B cell (primary cell): ENCODE measurements at regions not wholly inside any gene's neighbourhood (a gene's known extent, or its start where the extent isn't known, plus 50 kb on each side); places are given as distances from the start of the nearest gene placed in this dataset.

ENCODE experiments used
- ATAC-seq: fragments of 200-7000 bp; cut with Tn5 transposase; one replicate; pipeline ENCODE4 v1.10.0; 2021; ENCODE audit warnings: low read depth, mild to moderate bottlenecking, moderate number of reproducible peaks, moderate library complexity
- CTCF ChIA-PET: fragments of 350-600 bp; sonication (Branson Sonifier 250); formaldehyde crosslinking; loops from one replicate; lab custom pipeline; 2021; ENCODE audit warnings: antibody characterized with exemption, inconsistent platforms; lab: Charles Lee
- POLR2A ChIA-PET: fragments of 350-600 bp; sonication (Branson Sonifier 250); formaldehyde crosslinking; loops from one replicate; lab custom pipeline; 2021; ENCODE audit warnings: antibody characterized with exemption; lab: Charles Lee
- DNase-seq: peaks from one replicate; pipeline ENCODE4 v3.0.0; 2013
- H2AFZ ChIP-seq: 2 replicates; pipeline ENCODE4 v1.6.1; 2012; ENCODE audit warnings: mild to moderate bottlenecking, low read depth, low read length; ENCODE audit not compliant: insufficient read depth, poor library complexity, severe bottlenecking
- H3K27ac ChIP-seq, 2 donors: 1 replicate in 1 of 2; 2 replicates in 1 of 2; pipeline ENCODE4 v1.5.1; 2012 to 2013; ENCODE audit warnings: low read length in 2 of 2, mild to moderate bottlenecking in 2 of 2, moderate library complexity in 1 of 2
- H3K27me3 ChIP-seq, 4 experiments: fragments of 200-600 bp in 1 of 4; sonication (generic) in 1 of 4; replicated peaks in 1 of 4; 1 replicate in 2 of 4; 2 replicates in 2 of 4; pipeline versions ENCODE4 v1.6.1 to v1.7.0; 2013 to 2016; ENCODE audit warnings: low read length in 3 of 4, mild to moderate bottlenecking in 2 of 4, mixed read lengths in 1 of 4, moderate library complexity in 1 of 4; ENCODE audit not compliant: insufficient read depth in 4 of 4, control insufficient read depth in 3 of 4; ENCODE audit errors: control extremely low read depth in 1 of 4
- H3K36me3 ChIP-seq, 2 experiments: replicated peaks in 1 of 2; 1 replicate in 1 of 2; 2 replicates in 1 of 2; pipeline versions ENCODE4 v1.6.1 to v1.7.1; 2013; ENCODE audit warnings: low read length in 1 of 2; ENCODE audit not compliant: insufficient read depth in 2 of 2, control insufficient read depth in 1 of 2; ENCODE audit errors: control extremely low read depth in 1 of 2, extremely low read depth in 1 of 2
- H3K4me1 ChIP-seq, 2 donors: fragments of 200-600 bp in 1 of 2; sonication (generic) in 1 of 2; 1 replicate in 1 of 2; 2 replicates in 1 of 2; pipeline versions ENCODE4 v1.5.1 to v1.6.1; 2013 to 2017; ENCODE audit warnings: low read length in 2 of 2; ENCODE audit not compliant: control insufficient read depth in 2 of 2, insufficient read depth in 2 of 2
- H3K4me2 ChIP-seq: replicated peaks from 2 replicates; pipeline ENCODE3; 2012; ENCODE audit warnings: mild to moderate bottlenecking, low read depth, low read length; ENCODE audit not compliant: poor library complexity, severe bottlenecking
- H3K4me3 ChIP-seq, 5 experiments: fragments of 200-600 bp in 1 of 5; sonication (generic) in 1 of 5; 1 replicate in 3 of 5; 2 replicates in 2 of 5; pipeline versions ENCODE4 v1.5.1 to v1.7.0; 2011 to 2016; ENCODE audit warnings: low read length in 4 of 5, mild to moderate bottlenecking in 4 of 5, low read depth in 2 of 5, control low read depth in 1 of 5, moderate library complexity in 1 of 5; ENCODE audit not compliant: insufficient read depth in 1 of 5; ENCODE audit errors: control extremely low read depth in 1 of 5, extremely low read depth in 1 of 5
- H3K79me2 ChIP-seq: fragments of 200-600 bp; sonication (generic); one replicate; pipeline ENCODE4 v1.6.0; 2016; ENCODE audit warnings: low read length; ENCODE audit not compliant: control insufficient read depth, insufficient read depth
- H3K9ac ChIP-seq: fragments of 200-600 bp; sonication (generic); 2 replicates; pipeline ENCODE4 v1.6.1; 2017; ENCODE audit warnings: mild to moderate bottlenecking, low read length, moderate library complexity
- H3K9me3 ChIP-seq, 3 donors: one replicate each; pipeline versions ENCODE4 v1.6.1 to v1.7.1; 2013; ENCODE audit warnings: low read length in 2 of 3; ENCODE audit not compliant: control insufficient read depth in 2 of 3, insufficient read depth in 1 of 3; ENCODE audit errors: control extremely low read depth in 1 of 3
- H4K20me1 ChIP-seq: 2 replicates; pipeline ENCODE4 v1.6.0; 2012; ENCODE audit warnings: mild to moderate bottlenecking, low read length; ENCODE audit not compliant: insufficient read depth, control insufficient read depth, poor library complexity, severe bottlenecking
- H3K27ac Mint-ChIP-seq: one replicate; pipeline ENCODE4 v1.8.0; 2021; ENCODE audit warnings: mixed read lengths
- H3K27me3 Mint-ChIP-seq: one replicate; pipeline ENCODE4 v1.8.0; 2021; ENCODE audit warnings: mixed read lengths
- H3K4me1 Mint-ChIP-seq: one replicate; pipeline ENCODE4 v1.8.0; 2021; ENCODE audit warnings: mixed read lengths
- H3K4me3 Mint-ChIP-seq: one replicate; pipeline ENCODE4 v1.8.0; 2021; ENCODE audit warnings: mixed read lengths
- H3K9me3 Mint-ChIP-seq: one replicate; pipeline ENCODE4 v1.8.0; 2022; ENCODE audit warnings: mixed read lengths; ENCODE audit not compliant: insufficient read depth
- EZH2 ChIP-seq: IDR thresholded peaks from 2 replicates; pipeline ENCODE4 v1.6.1; 2012; ENCODE audit warnings: borderline replicate concordance, low read depth, mild to moderate bottlenecking, moderate library complexity, low read length; ENCODE audit not compliant: insufficient read depth, poor library complexity, severe bottlenecking
- WGBS: methylation state at CpG from one replicate; pipeline ENCODE4 v1.1.5; 2013; ENCODE audit warnings: missing lambda C conversion rate; ENCODE audit not compliant: insufficient coverage; 5-methylcytosine and 5-hydroxymethylcytosine counted together
- intact Hi-C: fragments of 100-400 bp; cut with micrococcal nuclease; formaldehyde crosslinking; loops from one replicate; pipeline ENCODE4 v1.10.0; 2022
- TF ChIP-seq, protein P1 (sequence below): fragments of 200-600 bp; IDR thresholded peaks from one replicate; pipeline ENCODE4 v1.8.0; 2022; ENCODE audit warnings: antibody characterized with exemption, mild to moderate bottlenecking

DNA sequence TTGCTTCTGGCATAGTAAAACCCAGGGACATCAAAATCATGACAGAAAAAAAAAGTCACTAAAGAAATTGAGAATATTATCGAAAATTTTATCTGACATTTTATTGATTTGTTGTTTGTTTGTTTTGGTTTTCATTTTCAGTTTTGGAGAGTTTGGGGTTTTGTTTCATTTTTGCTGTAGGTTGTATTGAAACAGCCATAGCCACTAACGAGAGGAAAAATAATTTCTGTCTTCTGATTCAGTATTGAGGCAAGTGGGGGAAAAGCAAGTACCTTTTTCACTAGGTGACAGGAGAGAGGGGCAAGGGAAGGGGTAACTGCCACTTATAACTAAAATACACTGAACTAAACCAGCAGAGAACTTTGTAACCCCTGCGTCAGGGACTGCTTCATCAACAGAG lies 392.8 kb upstream of the NDST3 start:
- WGBS: 100% methylated on average over 1 of the region's 3 CpGs
- DNase-seq (no peak), ATAC-seq (no peak)
- Histone ChIP-seq H3K79me2 (no peaks in the 10 kb centered on the region), H3K9me3 (peaks cover 0 to 1% (median 0%) of the 10 kb centered on the region in 3 donors), H3K4me3 (no peak overlapping the region), H2AFZ (no peak overlapping the region), H4K20me1 (no peaks in the 10 kb centered on the region), H3K9ac (no peak overlapping the region), H3K4me1 (no peaks in the 10 kb centered on the region), H3K27me3 (no peaks in the 10 kb centered on the region), H3K36me3 (no peaks in the 10 kb centered on the region), H3K27ac (no peak overlapping the region), H3K4me2 (no peak overlapping the region)
- CTCF ChIA-PET: no interaction called here
- intact Hi-C loops: no loop called here
- POLR2A ChIA-PET: no interaction called here
- peaks cover 2% of the 10 kb centered on the region for H3K9me3 Mint-ChIP-seq
- no peaks in the 10 kb centered on the region for H3K27me3 Mint-ChIP-seq
- TF ChIP-seq EZH2: no peak
- TF ChIP-seq, protein P1, sequence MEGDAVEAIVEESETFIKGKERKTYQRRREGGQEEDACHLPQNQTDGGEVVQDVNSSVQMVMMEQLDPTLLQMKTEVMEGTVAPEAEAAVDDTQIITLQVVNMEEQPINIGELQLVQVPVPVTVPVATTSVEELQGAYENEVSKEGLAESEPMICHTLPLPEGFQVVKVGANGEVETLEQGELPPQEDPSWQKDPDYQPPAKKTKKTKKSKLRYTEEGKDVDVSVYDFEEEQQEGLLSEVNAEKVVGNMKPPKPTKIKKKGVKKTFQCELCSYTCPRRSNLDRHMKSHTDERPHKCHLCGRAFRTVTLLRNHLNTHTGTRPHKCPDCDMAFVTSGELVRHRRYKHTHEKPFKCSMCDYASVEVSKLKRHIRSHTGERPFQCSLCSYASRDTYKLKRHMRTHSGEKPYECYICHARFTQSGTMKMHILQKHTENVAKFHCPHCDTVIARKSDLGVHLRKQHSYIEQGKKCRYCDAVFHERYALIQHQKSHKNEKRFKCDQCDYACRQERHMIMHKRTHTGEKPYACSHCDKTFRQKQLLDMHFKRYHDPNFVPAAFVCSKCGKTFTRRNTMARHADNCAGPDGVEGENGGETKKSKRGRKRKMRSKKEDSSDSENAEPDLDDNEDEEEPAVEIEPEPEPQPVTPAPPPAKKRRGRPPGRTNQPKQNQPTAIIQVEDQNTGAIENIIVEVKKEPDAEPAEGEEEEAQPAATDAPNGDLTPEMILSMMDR: no peak
- H3K4me3 Mint-ChIP-seq: no peak overlapping the region
- H3K27ac Mint-ChIP-seq: no peak overlapping the region
- no peaks in the 10 kb centered on the region for H3K4me1 Mint-ChIP-seq

DNA sequence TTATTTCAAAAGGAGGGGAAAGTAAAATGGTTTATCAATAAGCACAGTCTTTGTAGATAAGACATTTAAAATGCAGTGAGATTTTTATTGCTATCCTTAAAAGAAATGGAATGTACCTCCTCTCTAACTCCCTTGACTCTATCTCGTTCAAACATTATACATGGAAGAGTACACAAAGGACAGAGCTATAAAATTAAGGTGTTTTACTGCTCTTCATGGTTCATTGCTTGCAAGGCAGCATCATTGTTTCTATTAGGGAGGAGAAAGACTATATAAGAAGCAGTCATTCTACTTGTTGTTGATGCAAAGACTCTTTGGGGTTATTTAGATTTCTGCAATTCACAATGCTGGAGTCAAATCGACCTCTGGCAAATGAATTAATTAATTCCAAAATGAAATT lies 380.2 kb upstream of the NDST3 start:
- no peak overlapping the region for H2AFZ ChIP-seq
- H3K4me3 ChIP-seq: no peak overlapping the region
- no peaks in the 10 kb centered on the region for H3K27me3 ChIP-seq
- no peak overlapping the region for H3K4me3 Mint-ChIP-seq
- WGBS: no CpG with 5 or more reads among the region's 2 CpGs
- H4K20me1 ChIP-seq: no peaks in the 10 kb centered on the region
- no peaks in the 10 kb centered on the region for H3K36me3 ChIP-seq
- CTCF ChIA-PET: no interaction called here
- no peak overlapping the region for H3K27ac Mint-ChIP-seq
- no peak overlapping the region for H3K4me2 ChIP-seq
- no peaks in the 10 kb centered on the region for H3K79me2 ChIP-seq
- POLR2A ChIA-PET: no interaction called here
- H3K27me3 Mint-ChIP-seq: no peaks in the 10 kb centered on the region
- intact Hi-C loops: no loop called here
- peaks cover 0 to 16% (median 0%) of the 10 kb centered on the region in 3 donors for H3K9me3 ChIP-seq
- no peak for DNase-seq
- no peak for TF ChIP-seq EZH2
- TF ChIP-seq, protein P1: no peak
- no peaks in the 10 kb centered on the region for H3K4me1 ChIP-seq
- no peak overlapping the region for H3K9ac ChIP-seq
- no peaks in the 10 kb centered on the region for H3K4me1 Mint-ChIP-seq
- no peak for ATAC-seq
- H3K27ac ChIP-seq: no peak overlapping the region
- no peaks in the 10 kb centered on the region for H3K9me3 Mint-ChIP-seq
